Stimulated activated CD4-positive, alpha-beta T cell treated with anti-CD3 and anti-CD28 coated beads, TNF-alpha, amount 100 ng/mL, for 4 hours (primary cell): ENCODE measurements at regions not wholly inside any gene's neighbourhood (a gene's known extent, or its start where the extent isn't known, plus 50 kb on each side); places are given as distances from the start of the nearest gene placed in this dataset.

Experiments used
- DNase-seq, 3 experiments: peaks; one replicate each; pipeline ENCODE4 v3.0.0-alpha.2; 2020; ENCODE audit warnings: low read depth in 3 of 3

DNA sequence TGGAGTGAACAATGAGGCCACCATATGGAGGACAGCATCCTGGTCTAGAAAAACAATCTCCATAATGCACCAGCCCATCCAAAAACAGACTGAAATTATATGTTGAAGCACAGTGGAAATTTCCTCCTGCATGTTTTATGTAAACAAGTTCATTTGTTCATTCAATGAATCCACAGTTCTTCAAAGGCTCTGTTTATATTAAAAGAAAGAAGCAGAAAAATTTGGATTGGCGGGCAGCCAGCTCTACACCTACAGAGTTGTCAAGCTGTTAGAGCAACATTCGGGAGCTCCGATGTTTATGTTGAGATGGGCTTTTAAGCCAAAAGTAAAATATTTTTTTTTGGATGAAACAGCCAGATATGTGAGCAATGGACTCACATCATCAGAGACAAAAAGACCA lies 395.3 kb upstream of the SULF2 start:
- no peak for DNase-seq

DNA sequence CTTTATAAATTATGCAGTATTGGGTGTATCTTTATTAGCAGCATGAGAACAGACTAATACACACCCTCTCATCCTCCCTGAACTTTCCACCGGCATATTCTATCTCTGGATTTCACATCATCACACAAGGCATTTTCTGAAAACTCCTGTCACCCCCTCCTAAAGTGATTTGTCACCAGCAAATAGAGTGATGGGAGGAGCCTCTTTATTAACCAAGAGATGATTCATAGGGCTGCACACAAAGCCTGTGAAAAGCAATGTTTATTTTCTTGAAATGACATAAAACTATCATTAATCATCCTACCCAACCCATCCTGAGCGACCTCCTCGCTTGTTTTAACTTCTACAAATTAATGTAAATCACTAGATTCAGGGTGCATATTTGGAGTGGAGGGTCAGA lies 394.7 kb upstream of the SULF2 start:
- DNase-seq: no peak

DNA sequence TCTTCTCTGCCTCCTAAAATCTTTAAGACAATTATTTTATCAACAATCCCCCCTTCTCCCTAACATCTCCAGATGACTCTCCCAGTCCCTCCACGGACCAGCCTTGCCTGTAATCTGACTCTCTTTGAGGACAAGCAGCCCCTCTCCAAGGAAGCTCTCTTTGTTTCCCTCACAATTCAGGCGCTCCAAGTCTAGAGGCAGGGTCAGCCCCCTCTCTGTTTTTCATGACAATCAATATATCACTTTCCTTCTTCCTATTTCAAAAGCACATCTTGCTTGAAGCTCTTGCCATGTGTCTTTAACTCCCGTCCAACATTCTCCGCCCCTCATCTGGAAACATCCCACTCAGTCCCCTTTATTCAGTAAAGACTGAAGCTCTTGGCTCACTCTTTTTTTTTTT lies 393.4 kb upstream of the SULF2 start:
- no peak for DNase-seq

DNA sequence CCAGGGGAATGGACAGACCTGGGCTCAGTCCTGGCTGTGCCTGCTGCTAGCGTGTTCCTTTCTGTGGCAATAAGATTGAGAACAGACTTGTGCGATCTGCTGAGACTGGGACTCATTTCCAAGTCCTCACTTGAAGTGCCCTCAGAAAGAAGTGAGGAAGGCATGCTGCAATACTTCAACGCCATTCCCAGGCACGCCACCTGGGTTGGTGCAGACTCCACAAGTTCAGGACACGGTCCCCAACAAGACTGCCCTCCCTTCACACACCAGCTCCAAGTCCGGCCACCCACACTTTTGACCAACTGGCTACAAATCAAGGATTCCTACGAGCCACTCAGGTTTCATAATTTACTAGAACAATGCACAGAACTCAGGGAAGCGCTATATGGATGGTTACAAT lies 391.8 kb upstream of the SULF2 start:
- DNase-seq: no peak

DNA sequence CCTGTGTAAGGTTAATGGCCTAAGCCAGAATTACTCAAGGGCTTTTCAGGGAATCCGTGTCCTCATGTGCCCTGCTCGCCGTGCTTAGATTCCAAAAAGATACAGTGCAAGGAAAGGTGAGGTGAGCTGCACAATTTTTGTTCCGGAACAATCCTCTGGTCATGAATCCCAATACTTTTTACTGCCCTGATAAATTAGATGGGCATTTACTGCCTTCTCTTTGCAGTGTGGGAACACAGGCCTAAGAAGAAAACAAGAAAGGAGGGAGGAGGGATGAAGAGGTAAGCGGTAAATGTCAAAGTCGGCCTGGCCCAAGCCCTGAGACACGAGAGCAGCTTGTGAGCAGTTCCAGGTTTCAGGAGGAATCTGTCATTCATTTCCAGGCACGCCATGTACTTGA lies 390.9 kb upstream of the SULF2 start:
- no peak for DNase-seq

DNA sequence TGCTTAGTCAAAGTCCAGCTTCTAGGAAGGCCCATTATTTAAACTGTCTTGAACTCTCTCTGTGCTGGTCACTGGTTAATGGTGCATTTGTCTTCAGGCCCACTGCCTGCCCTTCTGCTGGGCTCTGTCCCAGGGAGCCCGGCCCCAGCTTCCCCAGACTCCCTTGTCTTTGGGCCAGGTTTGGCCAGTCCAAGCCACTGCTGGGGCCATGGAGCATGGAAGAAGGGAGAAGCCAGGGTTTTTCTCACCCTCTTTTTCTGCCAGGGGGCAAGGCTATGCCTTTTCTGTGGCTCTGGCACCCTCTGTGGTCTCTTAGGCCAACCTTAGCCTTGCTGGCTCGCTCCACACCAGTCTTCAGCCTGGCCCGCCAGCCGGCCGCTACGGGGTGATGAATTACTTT lies 390.0 kb upstream of the SULF2 start:
- no peak for DNase-seq

DNA sequence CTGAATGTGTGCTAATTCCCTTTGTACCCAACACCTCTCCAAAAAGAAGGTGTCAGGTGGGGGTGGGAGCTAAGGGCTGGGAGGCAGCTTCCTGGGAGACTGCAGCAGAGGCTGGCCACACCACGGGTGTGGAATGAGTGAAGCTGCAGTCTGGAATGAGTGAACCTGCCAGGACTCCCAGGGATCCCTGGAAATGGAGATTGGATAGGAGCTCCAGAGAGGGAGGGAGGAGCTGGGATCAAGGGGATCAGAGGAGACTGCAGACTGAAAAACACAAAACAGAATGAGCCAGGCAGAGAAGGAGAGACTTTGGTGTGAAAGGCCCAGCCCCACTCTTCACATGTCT lies 387.0 kb upstream of the SULF2 start:
- no peak for DNase-seq

DNA sequence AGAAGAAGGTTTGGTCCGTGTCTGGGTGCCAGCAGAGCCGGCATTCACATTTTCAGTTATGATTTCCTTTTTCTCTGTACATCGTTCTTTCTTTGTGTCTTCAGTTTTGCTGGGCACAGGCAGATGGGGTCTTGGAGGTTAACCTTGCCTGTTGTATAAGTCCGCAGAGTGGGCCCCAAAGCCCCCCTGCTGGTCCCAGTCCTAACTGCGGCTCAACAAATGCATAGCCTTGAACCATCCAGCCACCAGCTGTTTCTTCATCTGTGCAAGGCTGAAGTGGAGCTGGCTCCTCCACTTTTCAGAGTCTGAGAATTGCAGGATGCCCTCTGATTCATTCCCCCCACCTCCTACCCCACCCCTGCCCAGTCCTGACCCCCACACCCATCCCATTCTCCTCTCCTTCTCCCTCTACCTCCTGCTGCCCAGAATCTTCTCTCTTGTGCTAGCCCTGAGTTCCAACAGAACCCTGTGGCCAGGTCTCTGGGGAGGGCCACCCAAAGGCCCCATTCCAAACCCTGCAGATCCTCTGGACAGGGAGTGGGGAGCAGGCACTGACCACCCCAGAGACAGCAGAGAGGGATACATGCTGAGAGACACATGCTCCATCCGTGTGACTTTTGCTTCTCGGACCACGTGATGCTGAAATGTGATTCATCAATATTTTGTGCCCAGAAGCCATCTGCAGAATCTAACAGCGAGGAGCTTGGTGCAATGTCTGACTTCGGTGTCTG lies 386.5 kb upstream of the SULF2 start:
- no peak for DNase-seq

DNA sequence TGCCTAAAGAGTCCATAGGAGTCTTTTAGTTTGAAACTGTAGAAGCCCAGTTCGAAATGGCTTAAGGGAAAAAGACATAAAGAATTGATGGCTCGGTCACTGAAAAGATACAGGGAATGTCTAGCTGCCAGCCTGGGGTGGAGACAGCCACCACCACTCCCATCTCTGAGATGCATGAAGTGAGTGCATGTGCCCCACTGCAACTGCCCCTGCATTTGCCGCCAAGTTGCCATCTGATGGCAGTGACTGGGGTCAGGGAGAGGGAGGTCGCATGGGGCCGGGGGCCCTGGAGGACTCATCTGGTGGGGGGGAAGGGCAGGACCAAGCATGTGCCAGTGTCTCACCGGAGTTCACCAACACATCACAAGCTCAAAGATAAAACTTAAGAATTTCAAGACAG lies 385.8 kb upstream of the SULF2 start:
- DNase-seq: no peak

DNA sequence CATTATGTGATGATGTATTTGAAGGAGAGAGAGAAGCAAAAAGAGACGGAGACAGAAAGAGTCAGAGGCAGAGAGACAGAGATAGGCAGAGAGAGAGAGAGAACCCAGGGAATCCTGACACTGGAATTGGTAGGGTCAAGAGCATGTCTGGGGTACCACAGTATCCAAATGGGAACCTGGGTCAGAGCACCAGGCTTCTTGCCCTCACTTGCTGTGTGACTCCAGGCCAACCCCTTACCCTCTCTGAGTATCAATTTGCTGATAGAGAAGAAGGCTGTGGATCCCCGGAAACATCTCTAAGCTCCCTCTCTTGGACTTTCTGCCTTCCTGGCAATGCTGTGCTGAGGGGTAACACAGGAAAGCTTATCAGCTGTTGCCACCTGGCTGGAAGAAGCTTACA lies 385.3 kb upstream of the SULF2 start:
- DNase-seq: no peak

DNA sequence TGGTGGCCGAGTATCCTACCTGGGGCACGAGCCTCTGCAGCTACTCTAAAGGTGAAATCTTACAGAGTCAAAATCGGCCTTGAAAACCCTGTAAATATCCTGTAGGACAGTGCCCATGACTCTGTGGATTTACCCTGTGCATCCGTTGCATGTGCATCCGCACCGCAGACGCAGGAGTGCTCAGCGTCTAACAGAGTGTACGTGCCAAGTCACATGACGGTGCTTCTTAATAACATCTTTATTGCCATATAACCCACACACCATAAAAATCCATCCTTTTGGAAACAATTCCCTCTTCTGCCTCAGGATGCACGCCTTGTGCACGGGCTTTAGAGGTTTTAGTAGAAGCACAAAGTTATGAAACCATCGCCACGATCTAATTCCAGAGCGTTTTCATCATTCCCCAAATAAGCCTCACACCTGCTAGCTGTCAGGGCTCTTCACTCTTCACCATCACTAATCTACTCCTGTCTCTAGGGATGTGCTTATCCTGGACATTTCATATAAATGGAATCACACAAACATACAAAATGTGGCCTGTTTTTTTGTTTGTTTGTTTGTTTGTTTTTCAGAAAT lies 384.5 kb upstream of the SULF2 start:
- no peak for DNase-seq

DNA sequence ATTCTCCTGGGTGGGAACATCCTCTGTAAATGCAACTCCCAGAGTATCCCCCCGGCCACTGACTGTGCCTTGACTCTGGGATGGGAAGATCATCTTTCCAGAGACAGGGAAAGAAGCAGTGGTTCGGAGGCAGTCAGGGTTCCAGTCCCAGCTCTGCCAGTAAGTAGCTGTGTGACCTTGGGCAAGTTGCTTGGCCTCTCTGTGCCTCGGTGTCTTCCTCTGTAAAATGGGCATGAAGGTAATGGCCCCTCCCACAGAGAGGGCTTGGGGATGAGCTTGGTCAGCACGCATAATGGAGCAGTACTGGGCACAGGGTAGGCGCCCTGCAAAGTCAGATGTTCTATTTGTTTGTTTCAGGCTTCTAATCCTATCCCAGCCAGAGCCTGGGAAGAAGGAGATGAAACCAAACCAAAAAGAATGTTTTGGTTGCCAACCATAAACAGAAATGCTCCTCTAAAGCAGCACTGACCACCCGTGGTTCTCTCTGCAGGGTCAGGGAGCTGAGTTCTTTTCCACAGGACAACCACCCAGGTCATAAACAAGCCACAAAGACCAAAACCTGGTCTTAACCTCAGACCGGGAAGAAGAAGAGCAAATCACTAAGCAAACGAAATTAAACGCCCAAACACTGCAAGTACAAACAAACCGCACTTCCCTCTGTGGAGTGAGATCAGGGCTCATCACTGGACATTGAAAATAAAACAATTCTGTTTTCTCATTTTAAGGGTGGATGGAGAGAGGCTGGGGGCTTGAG lies 381.0 kb upstream of the SULF2 start:
- DNase-seq: no peak

DNA sequence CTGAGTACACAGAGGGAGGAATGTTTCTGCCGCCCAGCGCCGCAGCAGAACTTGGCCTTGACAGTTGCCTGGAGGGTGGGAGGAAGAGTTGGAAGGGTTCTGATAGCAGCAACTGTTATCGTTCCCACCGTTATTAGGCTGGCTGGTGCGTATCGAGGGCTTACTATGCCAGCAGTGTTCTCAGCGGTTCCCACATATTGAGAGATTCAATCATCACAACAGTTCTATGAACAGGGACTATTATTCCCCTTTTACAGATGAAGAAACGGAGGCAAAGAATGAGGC lies 380.1 kb upstream of the SULF2 start:
- no peak for DNase-seq

DNA sequence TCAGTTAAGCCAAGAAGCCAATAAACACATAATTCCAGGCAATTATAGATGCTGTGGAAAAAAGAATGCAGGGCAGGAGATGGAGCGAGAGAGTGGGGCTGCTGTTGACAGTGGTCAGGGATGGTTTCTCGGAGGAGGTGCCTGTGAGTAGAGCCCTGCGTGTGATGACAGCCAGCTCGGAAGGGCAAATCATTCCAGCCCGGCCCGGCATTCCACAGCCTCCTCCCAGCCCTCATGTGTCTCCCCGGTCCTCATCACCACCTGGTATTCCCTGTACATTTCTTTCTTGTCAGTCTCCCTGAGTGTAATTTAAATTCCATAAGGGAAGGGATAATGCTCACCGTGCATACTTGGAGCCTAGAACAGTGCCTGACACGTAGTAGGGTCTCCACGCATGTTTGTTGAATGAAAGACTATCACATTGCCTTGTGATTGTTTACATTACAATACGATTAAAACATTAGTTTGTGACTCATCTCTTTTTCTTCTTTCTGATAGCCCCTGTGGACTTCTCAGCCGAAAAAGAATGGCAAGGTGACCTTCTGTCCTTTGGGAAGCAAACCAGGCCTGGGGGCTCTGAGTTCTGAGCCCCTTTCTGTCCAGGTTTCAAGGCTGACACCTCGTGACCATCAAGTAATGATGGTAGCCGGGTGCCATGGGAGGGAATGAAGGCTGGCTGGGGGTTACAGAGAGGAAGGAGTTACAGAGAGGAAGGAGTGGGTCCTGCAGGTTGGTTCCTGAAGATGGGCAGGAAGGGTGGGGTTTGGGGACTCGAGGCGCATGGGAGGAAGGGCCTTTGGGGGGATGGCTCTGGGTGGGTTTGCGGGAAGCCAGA lies 379.5 kb upstream of the SULF2 start:
- DNase-seq: no peak

DNA sequence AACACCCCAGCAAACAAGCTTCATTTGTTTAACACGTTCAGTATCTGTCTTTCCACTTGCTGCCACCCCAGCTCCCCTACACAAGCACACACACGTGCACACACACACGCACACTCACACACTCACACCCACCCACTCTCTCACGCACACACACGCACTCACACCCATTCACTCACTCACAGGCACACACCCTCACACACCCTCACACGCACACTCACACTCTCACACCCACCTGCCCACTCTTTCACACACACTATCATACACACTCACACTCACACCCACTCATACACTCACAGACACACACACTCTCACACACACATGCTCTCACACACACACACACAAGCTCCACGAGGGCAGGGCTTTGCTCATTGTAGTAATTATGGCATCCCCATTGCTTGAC lies 378.8 kb upstream of the SULF2 start:
- no peak for DNase-seq

DNA sequence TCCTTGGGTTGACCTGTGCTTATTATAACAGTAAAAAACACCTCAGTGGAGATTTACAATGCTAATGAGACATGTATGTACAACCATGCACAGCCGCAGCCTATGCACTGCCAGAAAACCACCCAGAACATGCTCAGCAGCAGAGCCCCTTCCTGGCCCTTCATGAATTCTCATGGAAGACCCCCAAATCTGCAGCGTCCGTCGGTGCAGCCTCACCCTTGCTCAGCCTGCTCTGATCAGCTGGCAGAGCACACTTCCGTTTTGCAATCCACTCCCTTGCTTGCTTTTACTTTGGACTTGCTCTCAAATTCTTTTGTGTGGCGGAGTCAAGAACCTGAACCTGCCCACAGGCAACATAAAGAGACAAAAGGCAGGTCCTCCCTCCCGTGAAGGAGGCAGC lies 378.2 kb upstream of the SULF2 start:
- DNase-seq: no peak

DNA sequence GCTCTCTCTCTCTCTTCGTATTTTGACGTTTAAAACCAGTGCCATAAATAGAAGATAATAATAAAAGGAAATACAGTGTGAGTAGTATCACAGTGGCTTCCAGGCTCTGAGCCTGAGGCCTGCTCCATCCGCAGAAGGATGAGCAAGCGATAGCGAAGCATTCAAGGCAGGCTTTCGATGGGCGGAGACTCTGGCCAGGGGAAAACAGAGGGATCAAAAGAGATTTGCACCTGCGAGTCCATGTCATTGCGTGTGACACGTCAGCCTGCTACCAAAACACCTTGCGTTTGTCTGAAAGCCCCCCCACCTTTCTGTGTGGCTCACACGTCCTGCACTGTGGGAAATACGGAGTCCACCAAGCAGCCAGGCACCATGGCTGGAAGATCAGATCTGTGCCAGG lies 377.3 kb upstream of the SULF2 start:
- DNase-seq: no peak

DNA sequence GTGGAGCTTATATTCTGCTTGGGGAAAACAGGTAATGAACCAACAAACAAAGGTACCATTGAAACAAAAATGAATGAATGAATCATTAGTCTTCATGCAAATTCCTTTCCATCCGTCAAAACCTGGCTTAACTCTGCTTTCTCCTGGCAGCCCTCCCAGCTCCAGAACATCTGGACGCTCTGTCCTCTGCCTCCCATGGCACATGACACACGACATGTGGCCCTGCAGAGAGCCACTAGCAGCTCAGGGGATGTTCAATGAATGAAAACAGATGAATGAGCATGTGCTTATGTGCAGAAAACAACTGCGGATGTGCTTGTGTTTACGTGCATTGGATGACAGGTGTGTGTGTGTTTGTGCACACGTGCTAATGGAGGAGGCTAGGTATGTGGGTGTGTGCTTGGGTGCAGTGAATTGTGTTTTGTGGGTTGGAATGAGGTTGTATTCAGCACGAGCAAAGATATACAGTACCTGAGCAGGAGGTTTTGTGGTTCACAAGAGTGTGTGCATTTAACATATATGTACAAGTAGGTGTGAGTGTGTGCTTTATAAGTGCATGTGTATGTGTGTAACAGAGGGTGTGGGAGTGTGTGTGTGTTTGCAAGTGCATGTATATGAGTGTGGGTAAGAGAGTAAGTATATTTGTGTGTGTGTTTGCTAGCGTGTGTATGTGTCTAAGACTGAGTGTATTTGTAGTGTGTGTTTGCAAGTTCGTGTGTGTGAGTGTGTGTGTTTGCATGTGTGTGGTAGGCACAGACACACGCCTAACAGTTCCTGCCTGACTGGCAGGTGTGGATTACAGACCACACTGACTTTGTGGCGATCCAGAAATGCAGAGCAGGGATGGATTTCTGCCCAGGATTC lies 374.1 kb upstream of the SULF2 start:
- no peak for DNase-seq

DNA sequence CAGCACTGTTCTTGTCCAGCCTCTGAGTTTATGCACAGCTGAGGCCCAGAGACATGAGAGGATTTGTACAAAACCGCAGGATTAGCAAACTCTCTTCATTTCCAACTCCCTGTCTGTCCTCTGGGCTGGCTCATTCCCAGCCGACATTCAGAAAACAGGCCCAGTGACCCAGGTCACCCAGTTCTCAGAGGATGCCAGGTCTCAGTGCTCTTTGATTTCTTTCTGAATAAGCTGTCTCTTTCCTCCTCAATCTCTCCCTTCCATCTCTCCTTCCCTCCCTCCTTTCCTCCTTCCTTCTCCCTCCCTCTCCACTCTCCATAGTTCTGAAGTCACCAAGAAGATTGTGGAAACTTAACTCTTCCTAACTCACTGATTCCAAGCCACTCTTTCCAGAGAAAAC lies 372.7 kb upstream of the SULF2 start:
- no peak for DNase-seq

DNA sequence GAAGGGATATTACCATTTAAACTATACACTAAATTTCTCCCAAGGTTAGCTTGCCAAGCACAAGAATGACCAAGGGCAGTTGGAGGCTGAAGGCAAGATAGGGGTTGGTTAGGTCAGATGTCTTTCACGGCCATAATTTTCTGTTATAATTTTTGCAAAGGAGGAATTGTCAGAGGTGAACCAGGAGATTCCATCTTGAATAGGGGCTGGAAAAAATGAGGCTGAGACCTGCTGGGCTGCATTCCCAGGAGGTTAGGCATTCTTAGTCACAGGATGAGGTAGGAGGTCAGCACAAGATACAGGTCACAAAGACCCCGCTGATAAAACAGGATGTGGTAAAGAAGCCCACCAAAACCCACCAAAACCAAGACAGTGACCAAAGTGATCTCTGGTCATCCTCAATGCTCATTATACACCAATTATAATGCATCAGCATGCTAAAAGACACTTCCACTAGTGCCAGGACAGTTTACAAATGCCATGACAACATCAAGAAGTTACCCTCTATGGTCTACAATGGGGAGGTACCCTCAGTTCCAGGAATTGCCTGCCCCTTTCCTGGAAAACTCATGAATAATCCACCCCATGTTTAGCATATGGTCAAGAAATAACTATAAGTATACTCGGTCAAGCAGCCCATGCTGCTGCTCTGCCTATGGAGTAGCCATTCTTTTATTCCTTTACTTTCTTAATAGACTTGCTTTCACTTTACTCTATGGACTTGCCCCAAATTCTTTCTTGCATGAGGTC lies 371.8 kb upstream of the SULF2 start:
- DNase-seq: no peak

DNA sequence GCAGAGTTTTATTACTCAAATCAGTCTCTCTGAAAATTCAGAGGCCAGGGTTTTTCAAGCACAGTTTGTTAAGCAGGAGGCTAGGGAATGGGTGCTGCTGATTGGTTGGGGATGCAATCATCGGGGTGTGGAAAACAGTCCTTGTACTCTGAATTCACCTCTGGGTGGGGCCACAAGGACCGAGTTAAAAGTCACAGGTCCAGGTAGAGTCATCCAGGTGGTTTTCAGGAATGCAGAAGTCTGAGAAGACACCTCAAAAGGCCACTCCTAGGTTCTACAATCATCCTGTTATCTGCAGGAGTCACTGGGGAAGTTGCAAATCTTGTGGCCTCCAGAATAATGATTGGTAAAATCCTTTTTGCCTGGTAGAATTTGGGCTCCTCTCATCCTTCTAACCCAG lies 371.2 kb upstream of the SULF2 start:
- DNase-seq: no peak
